K562 (cell line): ENCODE measurements at regions not wholly inside any gene's neighbourhood (a gene's known extent, or its start where the extent isn't known, plus 50 kb on each side); places are given as distances from the start of the nearest gene placed in this dataset.

Experiments used
- ATAC-seq: fragments of 200-7000 bp; cut with Tn5 transposase; 3 replicates; pipeline ENCODE4 v1.9.1; 2020; ENCODE audit warnings: moderate library complexity
- BruUV-seq: library from RNA; stranded (reverse); fragments of 400-500 nt; replicated peaks from 2 replicates; lab custom pipeline; 2021; lab: Mats Ljungman, UMichigan
- CTCF ChIA-PET: fragments of 300-600 bp; formaldehyde crosslinking; extraction: SDS; loops from one replicate; lab custom pipeline; 2021; ENCODE audit warnings: low intra/inter-chr PET ratio; lab: Yijun Ruan, JAX
- POLR2A ChIA-PET: fragments of 300-600, 350-650 bp; sonication (Branson Sonifier 250); formaldehyde crosslinking; extraction: SDS; loops from one replicate; lab custom pipeline; 2021; ENCODE audit warnings: antibody characterized with exemption, inconsistent platforms; lab: Yijun Ruan, JAX
- DNase-seq, 4 experiments: peaks; one replicate each; pipeline versions ENCODE4 v3.0.0 to v3.0.0-alpha.2; 2011 to 2018; ENCODE audit warnings: low spot score in 3 of 4, mixed read lengths in 3 of 4; ENCODE audit errors: extremely low read depth in 1 of 4
- FAIRE-seq: peaks from 2 replicates; lab custom pipeline; 2011; peaks lifted over from hg19 to GRCh38; lab: Jason Lieb, UNC
- H2AFZ ChIP-seq: 2 replicates; pipeline ENCODE4 v1.6.0; 2011; ENCODE audit warnings: low read depth, low read length, control low read depth, inconsistent platforms
- H3K27ac ChIP-seq: fragments of 200-600 bp; 3 replicates; pipeline ENCODE4 v1.8.0; 2011; ENCODE audit warnings: low read depth, mild to moderate bottlenecking, control low read depth, inconsistent platforms, low read length, moderate library complexity, mixed read lengths; ENCODE audit errors: extremely low read depth
- H3K27me3 ChIP-seq, 2 experiments: fragments of 300-600 bp in 1 of 2; 2 replicates in 1 of 2; 3 replicates in 1 of 2; pipeline versions ENCODE4 v1.6.0 to v1.8.0; 2011; ENCODE audit warnings: inconsistent platforms in 2 of 2, low read length in 2 of 2, mild to moderate bottlenecking in 1 of 2, mixed read lengths in 1 of 2, moderate library complexity in 1 of 2; ENCODE audit not compliant: control insufficient read depth in 2 of 2, insufficient read depth in 2 of 2
- H3K36me3 ChIP-seq: fragments of 300-600 bp; 3 replicates; pipeline ENCODE4 v1.8.0; 2011; ENCODE audit warnings: mild to moderate bottlenecking, low read length, inconsistent platforms; ENCODE audit not compliant: control insufficient read depth, insufficient read depth
- H3K4me1 ChIP-seq, 2 experiments: fragments of 200-600 bp in 1 of 2; replicated peaks in 1 of 2; 2 replicates in 1 of 2; 3 replicates in 1 of 2; pipeline versions ENCODE4 v1.5.1 to v1.8.0; 2011; ENCODE audit warnings: inconsistent platforms in 2 of 2, low read length in 2 of 2, mild to moderate bottlenecking in 1 of 2, mixed read lengths in 1 of 2, moderate library complexity in 1 of 2; ENCODE audit not compliant: control insufficient read depth in 2 of 2, insufficient read depth in 2 of 2
- H3K4me2 ChIP-seq: 2 replicates; pipeline ENCODE4 v1.6.1; 2011; ENCODE audit warnings: low read length, control low read depth, inconsistent platforms, mixed read lengths; ENCODE audit not compliant: insufficient read depth
- H3K4me3 ChIP-seq: fragments of 200-600 bp; sonication (generic), shearing (Covaris generic); 2 replicates; pipeline ENCODE4 v1.5.1; 2016; ENCODE audit warnings: control low read depth, inconsistent platforms
- H3K79me2 ChIP-seq: fragments of 200-600 bp; 3 replicates; pipeline ENCODE4 v1.8.0; 2011; ENCODE audit warnings: low read length, inconsistent platforms; ENCODE audit not compliant: control insufficient read depth, insufficient read depth
- H3K9ac ChIP-seq, 2 experiments: 2 replicates each; pipeline versions ENCODE4 v1.6.0 to v1.6.1; 2011; ENCODE audit warnings: low read depth in 2 of 2, low read length in 2 of 2, control low read depth in 1 of 2, inconsistent platforms in 1 of 2, mild to moderate bottlenecking in 1 of 2, mixed read lengths in 1 of 2; ENCODE audit not compliant: insufficient read depth in 1 of 2
- H3K9me1 ChIP-seq: one replicate; pipeline ENCODE4 v1.6.0; 2011; ENCODE audit warnings: inconsistent platforms, mild to moderate bottlenecking, low read length, moderate library complexity; ENCODE audit not compliant: control insufficient read depth, insufficient read depth
- H3K9me3 ChIP-seq: replicated peaks from 2 replicates; pipeline ENCODE4 v1.5.1; 2011; ENCODE audit warnings: low read depth, low read length, inconsistent platforms; ENCODE audit not compliant: control insufficient read depth, insufficient read depth
- H4K20me1 ChIP-seq: replicated peaks from 2 replicates; pipeline ENCODE4 v1.6.1; 2011; ENCODE audit warnings: low read length, inconsistent platforms, mixed read lengths; ENCODE audit not compliant: control insufficient read depth, insufficient read depth
- CREB5 ChIP-seq: fragments of 250-450 bp; sonication (Bioruptor Pico); IDR thresholded peaks from 2 replicates; pipeline ENCODE4 v1.5.0; 2020; ENCODE audit warnings: mild to moderate bottlenecking
- JUND ChIP-seq, 2 experiments: IDR thresholded peaks; 2 replicates in 1 of 2; 3 replicates in 1 of 2; pipeline ENCODE4 v1.6.1; 2011; ENCODE audit warnings: borderline replicate concordance in 2 of 2, low read depth in 2 of 2, low read length in 2 of 2, improper control_type of control experiment in 1 of 2, missing biosample characterization in 1 of 2, missing genetic modification characterization in 1 of 2, missing genetic modification reagents in 1 of 2
- SOX6 ChIP-seq: fragments of 450-650 bp; IDR thresholded peaks from 2 replicates; pipeline ENCODE4 v1.6.1; 2014; ENCODE audit warnings: mild to moderate bottlenecking
- ZKSCAN1 ChIP-seq: fragments of 150-350 bp; IDR thresholded peaks from 2 replicates; pipeline ENCODE4 v1.6.1; 2016; ENCODE audit warnings: low read depth, low read length
- ZNF12 ChIP-seq: sonication (generic); formaldehyde crosslinking; IDR thresholded peaks from 2 replicates; pipeline ENCODE4 v1.4.0; 2020; ENCODE audit warnings: mild to moderate bottlenecking, missing genetic modification reagents
- ZSCAN32 ChIP-seq: fragments of 450-650 bp; formaldehyde crosslinking; IDR thresholded peaks from 2 replicates; pipeline ENCODE4 v1.4.0; 2020; ENCODE audit warnings: mild to moderate bottlenecking, moderate library complexity
- WGBS: fragments of 100-300 bp; shearing (Covaris generic); methylation state at CpG from one replicate; pipeline ENCODE4 v1.1.6; 2016; ENCODE audit warnings: low coverage, mixed read lengths; ENCODE audit not compliant: insufficient coverage; ENCODE audit errors: missing lambda C conversion rate; 5-methylcytosine and 5-hydroxymethylcytosine counted together
- in situ Hi-C: fragments of 300-500 bp; cut with MboI; formaldehyde crosslinking; loops from 4 replicates; pipeline ENCODE4 v1.15.0; 2018; ENCODE audit warnings: inconsistent platforms, mixed read lengths
- intact Hi-C: fragments of 100-400 bp; cut with micrococcal nuclease; formaldehyde crosslinking; loops from 2 replicates; pipeline ENCODE4 v1.14.2; 2022
- TF ChIP-seq, protein P1 (sequence below): fragments of 250-450 bp; sonication (Bioruptor Pico); IDR thresholded peaks from 2 replicates; pipeline ENCODE4 v1.8.0; 2022; ENCODE audit warnings: inconsistent platforms, mild to moderate bottlenecking, moderate library complexity, borderline replicate concordance

- TF ChIP-seq, protein P1, sequence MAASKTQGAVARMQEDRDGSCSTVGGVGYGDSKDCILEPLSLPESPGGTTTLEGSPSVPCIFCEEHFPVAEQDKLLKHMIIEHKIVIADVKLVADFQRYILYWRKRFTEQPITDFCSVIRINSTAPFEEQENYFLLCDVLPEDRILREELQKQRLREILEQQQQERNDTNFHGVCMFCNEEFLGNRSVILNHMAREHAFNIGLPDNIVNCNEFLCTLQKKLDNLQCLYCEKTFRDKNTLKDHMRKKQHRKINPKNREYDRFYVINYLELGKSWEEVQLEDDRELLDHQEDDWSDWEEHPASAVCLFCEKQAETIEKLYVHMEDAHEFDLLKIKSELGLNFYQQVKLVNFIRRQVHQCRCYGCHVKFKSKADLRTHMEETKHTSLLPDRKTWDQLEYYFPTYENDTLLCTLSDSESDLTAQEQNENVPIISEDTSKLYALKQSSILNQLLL (CRISPR knock-in tag), result no peak
- TF ChIP-seq CREB5 (no peak), SOX6 (no peak)
- TF ChIP-seq, all 486 proteins: peak for 0
Observed at GRCh38 chrX:69297506-69297905, 132.3 kb upstream of the PJA1 start (continued).

DNA sequence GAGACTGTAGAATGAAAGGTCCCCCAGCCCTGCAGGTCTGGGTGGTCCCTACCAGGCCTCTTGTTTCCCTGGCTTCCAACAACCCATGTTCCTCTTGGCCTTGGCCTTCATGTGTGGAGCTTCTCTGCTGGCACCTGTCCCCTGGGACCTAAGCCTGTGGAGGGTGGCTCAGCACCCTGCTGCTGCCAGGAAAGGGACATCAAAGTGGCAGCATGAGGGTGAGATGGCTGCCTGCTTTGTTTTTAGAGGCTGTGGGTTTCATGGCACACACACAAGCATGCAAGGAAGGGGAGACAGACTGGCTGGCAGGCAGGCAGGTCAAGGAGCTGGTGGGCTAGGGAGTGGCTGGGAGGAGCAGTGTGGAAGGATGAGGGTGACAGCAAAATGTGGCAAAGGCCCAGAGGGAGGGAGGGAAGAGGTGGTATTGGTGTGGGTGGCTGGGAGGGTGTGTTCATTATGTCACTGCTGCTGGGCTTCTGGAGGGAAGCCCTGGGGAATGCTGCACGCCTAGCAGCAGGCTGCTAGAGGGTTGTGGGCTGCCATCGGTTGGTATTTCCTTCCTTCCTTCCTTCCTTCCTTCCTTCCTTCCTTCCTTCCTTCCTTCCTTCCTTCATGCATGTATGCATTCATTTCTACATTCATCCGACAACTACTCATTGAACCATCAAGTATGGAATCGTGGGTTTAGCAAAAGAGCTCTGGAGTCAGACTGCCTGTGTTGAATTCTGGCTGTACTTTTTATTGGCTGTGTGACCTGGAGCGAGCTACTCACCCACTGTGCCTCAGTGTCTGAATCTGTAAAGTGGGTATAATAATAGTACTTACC is 128.7 kb upstream of the PJA1 start:
- WGBS, result 17% methylated on average over 4 of the region's 5 CpGs
- in situ Hi-C loops, result loop anchor here (25.0 kb wide), 1 partner anchor 1107 kb away; no protein-coding TSS in a partner anchor
- Histone ChIP-seq H3K27me3 (peaks cover 0 to 4% of the 10 kb centered on the region in 2 experiments; a peak in 1 of 5 replicates), H3K4me1 (no peaks in the 10 kb centered on the region), H3K36me3 (no peaks in the 10 kb centered on the region), H3K9me1 (no peaks in the 10 kb centered on the region), H3K4me2 (no peak overlapping the region), H3K27ac (no peak overlapping the region), H3K9ac (no peak overlapping the region), H3K4me3 (no peak overlapping the region), H3K9me3 (no peaks in the 10 kb centered on the region), H4K20me1 (0 out of 2 replicates have a peak, but pooled peaks cover 7% of the 10 kb centered on the region), H2AFZ (no peak overlapping the region), H3K79me2 (no peaks in the 10 kb centered on the region)
- CTCF ChIA-PET, result no interaction called here
- POLR2A ChIA-PET, result no interaction called here
- DNase-seq, result no peak
- BruUV-seq, result no TSS peak
- intact Hi-C loops, result no loop called here
- no peak for ATAC-seq
- FAIRE-seq, result no peak
- TF ChIP-seq ZNF12 (CRISPR knock-in tag), result no peak
- no peak for TF ChIP-seq ZKSCAN1
- no peak for TF ChIP-seq ZSCAN32
- no peak for TF ChIP-seq JUND (IDR thresholded peaks at IDR 0.05; ENCODE audit: borderline replicate concordance, low read depth, low read length)
- no peak for TF ChIP-seq JUND (tag; IDR thresholded peaks at IDR 0.05; ENCODE audit: borderline replicate concordance, low read depth, low read length)
